Pancreas (tissue), 10 donors: ENCODE measurements at regions not wholly inside any gene's neighbourhood (a gene's known extent, or its start where the extent isn't known, plus 50 kb on each side); places are given as distances from the start of the nearest gene placed in this dataset.
A peak's percentile ranks its signal among the peaks of the same experiment; 100 is the strongest.

Experiments
- ATAC-seq, 4 donors: fragments of 200-7000 bp; cut with Tn5 transposase; one replicate each; pipeline versions ENCODE4 v1.8.0 to v1.9.1; 2020; ENCODE audit warnings: mild to moderate bottlenecking in 4 of 4, moderate library complexity in 4 of 4
- DNase-seq, 6 donors: peaks; one replicate each; pipeline ENCODE4 v3.0.0-alpha.2; 2020
- FAIRE-seq: peaks from 2 replicates; lab custom pipeline; 2012; peaks lifted over from hg19 to GRCh38; lab: Jason Lieb, UNC
- H3K27ac ChIP-seq, 4 donors: fragments of 200-600 bp; sonication (generic); 1 replicate in 3 of 4; 2 replicates in 1 of 4; pipeline versions ENCODE4 v1.5.0 to v1.8.0; 2020
- H3K27me3 ChIP-seq, 4 donors: fragments of 200-600 bp; one replicate each; pipeline ENCODE4 v1.8.0; 2021
- H3K36me3 ChIP-seq, 3 donors: fragments of 200-600 bp; sonication (generic) in 1 of 3; one replicate each; pipeline versions ENCODE4 v1.5.0 to v1.8.0; 2020 to 2021
- H3K4me1 ChIP-seq, 3 donors: fragments of 200-600 bp; one replicate each; pipeline ENCODE4 v1.8.0; 2021
- H3K4me3 ChIP-seq, 4 donors: fragments of 200-600 bp; sonication (generic) in 2 of 4; one replicate each; pipeline versions ENCODE4 v1.5.0 to v1.8.0; 2020 to 2021
- H3K9me3 ChIP-seq, 4 donors: fragments of 200-600 bp; one replicate each; pipeline ENCODE4 v1.8.0; 2021
- WGBS, 2 donors: extraction: QIAGEN DNeasy Blood & Tissue Kit; methylation state at CpG; one replicate each; pipeline ENCODE4 v1.1.7; 2013; 5-methylcytosine and 5-hydroxymethylcytosine counted together
- intact Hi-C, 3 donors: fragments of 100-400 bp; cut with DNase I; formaldehyde crosslinking; loops; one replicate each; pipeline versions ENCODE4 v1.11.1 to v1.14.2; 2022
- TF ChIP-seq, protein P1 (sequence below), 4 donors: fragments of 200-600 bp; sonication (generic) in 3 of 4; IDR thresholded peaks; one replicate each; pipeline versions ENCODE4 v1.5.0 to v1.8.0; 2021; ENCODE audit warnings: antibody characterized with exemption in 4 of 4
- donor health status: healthy with polysubstance abuse.
- donor health status: DM: no; HTN: no; CAD: no; lungs with moderate emphysema.
- donor health status: DM: no; HTN: no; CAD: no.
- donor health status: control.
- donor health status: control.
- donor health status: Bipolar disorder and iron deficiency.
- donor health status: DM: yes; HTN: yes; CAD: no.
- donor health status: DM: no; HTN: no; CAD: no.
- donor health status: DM: no; HTN: no; CAD: no.
- donor health status: DM: yes; HTN: yes; CAD: no.

- WGBS, 2 donors: 94 to 96% methylated on average over 3 of the region's 3 CpGs
- Histone ChIP-seq H3K36me3 (no peaks in the 10 kb centered on the region), H3K4me3 (no peak overlapping the region), H3K27me3 (no peaks in the 10 kb centered on the region), H3K27ac (no peak overlapping the region), H3K9me3 (no peaks in the 10 kb centered on the region), H3K4me1 (no peaks in the 10 kb centered on the region)
- FAIRE-seq (no peak), ATAC-seq (no peak), DNase-seq (no peak)
- TF ChIP-seq, protein P1, sequence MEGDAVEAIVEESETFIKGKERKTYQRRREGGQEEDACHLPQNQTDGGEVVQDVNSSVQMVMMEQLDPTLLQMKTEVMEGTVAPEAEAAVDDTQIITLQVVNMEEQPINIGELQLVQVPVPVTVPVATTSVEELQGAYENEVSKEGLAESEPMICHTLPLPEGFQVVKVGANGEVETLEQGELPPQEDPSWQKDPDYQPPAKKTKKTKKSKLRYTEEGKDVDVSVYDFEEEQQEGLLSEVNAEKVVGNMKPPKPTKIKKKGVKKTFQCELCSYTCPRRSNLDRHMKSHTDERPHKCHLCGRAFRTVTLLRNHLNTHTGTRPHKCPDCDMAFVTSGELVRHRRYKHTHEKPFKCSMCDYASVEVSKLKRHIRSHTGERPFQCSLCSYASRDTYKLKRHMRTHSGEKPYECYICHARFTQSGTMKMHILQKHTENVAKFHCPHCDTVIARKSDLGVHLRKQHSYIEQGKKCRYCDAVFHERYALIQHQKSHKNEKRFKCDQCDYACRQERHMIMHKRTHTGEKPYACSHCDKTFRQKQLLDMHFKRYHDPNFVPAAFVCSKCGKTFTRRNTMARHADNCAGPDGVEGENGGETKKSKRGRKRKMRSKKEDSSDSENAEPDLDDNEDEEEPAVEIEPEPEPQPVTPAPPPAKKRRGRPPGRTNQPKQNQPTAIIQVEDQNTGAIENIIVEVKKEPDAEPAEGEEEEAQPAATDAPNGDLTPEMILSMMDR (IDR thresholded peaks at IDR 0.05): no peak
- intact Hi-C loops: no loop called here
These were observed 53.8 kb upstream of the SGPP1 start for GRCh38 chr14:63781686-63782085.

DNA sequence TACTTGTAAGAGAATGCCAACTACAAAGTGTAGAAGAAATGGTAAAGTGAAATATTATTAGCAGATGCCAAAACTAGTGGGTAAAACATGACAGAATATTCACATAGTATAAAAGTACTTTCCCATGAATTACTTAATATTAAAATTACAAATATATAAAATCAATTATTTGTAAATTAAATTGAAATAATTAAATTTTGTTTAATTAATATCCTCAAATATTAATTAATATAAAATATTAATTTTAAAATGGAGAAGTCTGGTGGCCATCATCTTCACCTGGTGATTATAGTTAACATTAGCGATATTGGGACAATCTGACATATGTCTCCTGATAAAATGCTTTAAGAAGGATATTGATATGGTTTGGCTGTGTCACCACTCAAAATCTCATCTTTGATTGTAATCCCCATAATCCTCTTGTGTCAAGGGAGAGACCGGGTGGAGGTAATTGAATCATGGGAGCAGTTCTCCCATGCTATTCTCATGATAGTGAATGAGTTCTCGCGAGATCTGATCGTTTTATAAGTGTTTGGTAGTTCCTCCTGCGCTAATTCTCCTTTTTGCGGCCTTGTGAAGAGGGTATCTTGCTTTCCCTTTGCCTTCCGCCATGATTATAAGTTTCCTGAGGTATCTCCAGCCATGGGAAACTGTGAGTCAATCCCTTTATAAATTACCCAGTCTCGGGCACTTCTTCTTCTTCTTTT lies 55.0 kb upstream of the SGPP1 start:
- DNase-seq (no peak), FAIRE-seq (peak; percentile 23), ATAC-seq (no peak)
- WGBS, 2 donors: 95 to 97% methylated on average over 9 of the region's 9 CpGs
- H3K27ac ChIP-seq: no peak overlapping the region
- H3K9me3 ChIP-seq: no peaks in the 10 kb centered on the region
- H3K36me3 ChIP-seq: no peaks in the 10 kb centered on the region
- intact Hi-C loops: no loop called here
- no peak overlapping the region for H3K4me3 ChIP-seq
- H3K4me1 ChIP-seq: no peaks in the 10 kb centered on the region
- TF ChIP-seq, protein P1 (IDR thresholded peaks at IDR 0.05): no peak
- H3K27me3 ChIP-seq: no peaks in the 10 kb centered on the region

DNA sequence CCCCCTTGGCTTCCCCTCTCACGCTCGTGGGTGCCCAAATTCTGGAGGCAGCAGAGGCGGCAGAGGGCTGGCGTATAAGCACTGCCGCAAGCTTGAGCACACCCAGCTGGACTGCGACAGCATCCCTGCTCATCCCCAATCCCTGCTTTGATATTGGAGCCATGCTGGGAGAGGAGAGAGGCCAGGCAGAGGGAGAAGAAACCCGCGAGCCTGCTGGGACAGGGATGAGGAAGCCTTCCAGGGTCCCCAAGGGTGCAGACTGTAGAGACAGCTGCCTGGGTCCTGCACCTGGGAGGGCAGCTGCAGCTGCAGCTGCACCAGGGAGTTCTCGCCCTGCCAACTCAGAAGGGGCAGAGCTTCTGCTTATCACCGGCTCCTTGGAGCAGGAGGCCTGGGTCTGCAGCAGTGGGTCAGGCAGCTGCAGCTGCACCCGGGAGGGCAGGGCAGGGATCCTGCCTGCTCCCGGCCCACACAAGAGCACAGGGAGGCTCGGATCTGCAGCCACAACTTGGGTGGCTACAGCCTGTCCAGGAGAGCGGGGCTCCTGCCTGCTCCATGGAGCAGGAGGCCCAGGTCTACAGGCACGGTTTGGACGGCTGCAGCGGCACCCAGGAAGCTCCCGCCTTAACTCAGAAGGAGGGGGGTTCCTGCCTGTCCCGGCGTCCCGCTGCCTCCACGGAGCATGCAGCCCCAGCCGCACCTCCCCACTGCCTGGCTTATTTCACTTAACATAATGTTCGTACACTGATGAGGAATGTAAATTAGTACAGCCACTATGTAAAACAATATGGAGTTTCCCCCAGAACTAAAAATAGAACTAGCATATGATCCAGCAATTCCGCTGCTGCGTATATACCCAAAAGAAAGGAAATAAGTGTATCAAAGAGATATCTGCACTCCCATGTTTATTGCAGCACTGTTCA lies 60.4 kb upstream of the SGPP1 start:
- WGBS, 2 donors: 68 to 74% methylated on average over 25 to 26 of the region's 26 CpGs
- Histone ChIP-seq H3K9me3 (no peaks in the 10 kb centered on the region), H3K4me3 (no peak overlapping the region), H3K4me1 (no peaks in the 10 kb centered on the region), H3K27ac (no peak overlapping the region), H3K27me3 (no peaks in the 10 kb centered on the region), H3K36me3 (no peaks in the 10 kb centered on the region)
- DNase-seq (no peak), ATAC-seq (peak in 2 of 4 donors; percentile 22), FAIRE-seq (no peak)
- TF ChIP-seq, protein P1 (IDR thresholded peaks at IDR 0.05): no peak
- intact Hi-C loops: no loop called here

- Histone ChIP-seq H3K4me1 (no peaks in the 10 kb centered on the region), H3K36me3 (no peaks in the 10 kb centered on the region), H3K4me3 (no peak overlapping the region), H3K27ac (no peak overlapping the region), H3K9me3 (no peaks in the 10 kb centered on the region), H3K27me3 (no peaks in the 10 kb centered on the region)
- 57 to 63% methylated on average over 4 of the region's 4 CpGs for WGBS, 2 donors
- intact Hi-C loops: loop anchor here in 1 of 3 donors (10.0 kb wide), 1 partner anchor 501 kb away; the partner anchor contains the start of gene ESR2
- TF ChIP-seq, protein P1 (IDR thresholded peaks at IDR 0.05): no peak
- FAIRE-seq: no peak
- ATAC-seq: peak in 1 of 4 donors; percentile 18
- DNase-seq: no peak
These were observed 59.4 kb upstream of the SYNE2 start for GRCh38 chr14:63793376-63793775.
